ENCODE measurements at regions not wholly inside any gene's neighbourhood (a gene's known extent, or its start where the extent isn't known, plus 50 kb on each side); places are given as distances from the start of the nearest gene placed in this dataset.

GRCh38 chr14:96945721-96946120, 148.5 kb downstream of the VRK1 start:
- DNase-seq (ENCODE audit: low spot score) = no peak
- Mint-ChIP-seq H3K4me3 (ENCODE audit: unreplicated experiment) (no peak overlapping the region), H3K4me1 (ENCODE audit: unreplicated experiment) (no peaks in the 10 kb centered on the region), H3K27me3 (ENCODE audit: unreplicated experiment) (no peaks in the 10 kb centered on the region), H3K9me3 (ENCODE audit: unreplicated experiment) (no peaks in the 10 kb centered on the region), H3K36me3 (ENCODE audit: low read depth, unreplicated experiment) (no peaks in the 10 kb centered on the region), H3K27ac (ENCODE audit: unreplicated experiment) (no peak overlapping the region)
- TF ChIP-seq CTCF (IDR thresholded peaks at IDR 0.05; ENCODE audit: unreplicated experiment) = no peak

DNA sequence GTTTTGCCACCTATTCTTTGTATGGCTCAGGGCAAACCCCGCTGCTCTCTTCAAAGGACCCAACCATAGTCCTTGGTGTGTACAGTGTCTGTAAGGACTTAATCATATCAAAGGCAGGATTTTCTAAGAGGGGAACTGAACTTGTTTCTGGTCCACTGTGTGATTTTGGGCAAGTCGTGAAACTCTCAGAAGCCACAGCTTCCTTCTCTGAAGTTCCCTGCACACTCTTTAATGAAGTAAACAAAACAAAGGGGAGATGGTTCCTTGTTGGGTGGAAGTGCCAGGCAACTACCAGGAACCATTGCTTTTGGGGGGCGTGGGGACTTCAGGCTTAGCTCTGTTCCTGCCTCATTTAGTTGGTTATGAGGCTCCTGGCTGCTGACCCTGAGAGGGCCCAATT, 152.4 kb downstream of the VRK1 start:
- H3K4me1 Mint-ChIP-seq (ENCODE audit: unreplicated experiment) = no peaks in the 10 kb centered on the region
- no peaks in the 10 kb centered on the region for H3K9me3 Mint-ChIP-seq (ENCODE audit: unreplicated experiment)
- DNase-seq (ENCODE audit: low spot score) = no peak
- TF ChIP-seq CTCF (IDR thresholded peaks at IDR 0.05; ENCODE audit: unreplicated experiment) = no peak
- H3K4me3 Mint-ChIP-seq (ENCODE audit: unreplicated experiment) = no peak overlapping the region
- H3K36me3 Mint-ChIP-seq (ENCODE audit: low read depth, unreplicated experiment) = no peaks in the 10 kb centered on the region
- H3K27ac Mint-ChIP-seq (ENCODE audit: unreplicated experiment) = no peak overlapping the region
- peaks cover 1% of the 10 kb centered on the region for H3K27me3 Mint-ChIP-seq (ENCODE audit: unreplicated experiment)

DNA sequence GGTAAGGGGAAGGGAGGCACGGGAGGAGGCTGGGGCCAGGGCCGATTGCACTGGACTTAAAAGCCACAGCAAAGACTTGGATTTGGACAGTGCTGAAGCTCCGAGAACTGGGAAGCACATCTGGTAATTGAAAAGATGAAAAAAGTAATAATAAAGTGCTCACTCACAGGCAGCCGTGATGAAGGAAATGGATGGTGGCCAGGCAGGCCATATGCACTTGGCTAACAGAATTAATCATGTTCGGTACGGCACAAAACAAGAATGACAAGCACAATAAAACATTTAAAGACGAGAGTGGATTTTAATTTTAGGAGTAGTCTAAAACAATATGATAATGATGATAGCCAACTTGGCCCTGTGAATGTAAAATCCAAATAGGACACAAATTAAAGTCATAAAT, 154.3 kb downstream of the VRK1 start:
- H3K4me3 Mint-ChIP-seq (ENCODE audit: unreplicated experiment) = no peak overlapping the region
- H3K36me3 Mint-ChIP-seq (ENCODE audit: low read depth, unreplicated experiment) = no peaks in the 10 kb centered on the region
- no peak for TF ChIP-seq CTCF (IDR thresholded peaks at IDR 0.05; ENCODE audit: unreplicated experiment)
- H3K27ac Mint-ChIP-seq (ENCODE audit: unreplicated experiment) = no peak overlapping the region
- H3K4me1 Mint-ChIP-seq (ENCODE audit: unreplicated experiment) = no peaks in the 10 kb centered on the region
- no peaks in the 10 kb centered on the region for H3K9me3 Mint-ChIP-seq (ENCODE audit: unreplicated experiment)
- no peak for DNase-seq (ENCODE audit: low spot score)
- H3K27me3 Mint-ChIP-seq (ENCODE audit: unreplicated experiment) = peaks cover 1% of the 10 kb centered on the region

- TF ChIP-seq CTCF (IDR thresholded peaks at IDR 0.05; ENCODE audit: unreplicated experiment) = no peak
- Mint-ChIP-seq H3K4me1 (ENCODE audit: unreplicated experiment) (no peaks in the 10 kb centered on the region), H3K4me3 (ENCODE audit: unreplicated experiment) (no peak overlapping the region), H3K27me3 (ENCODE audit: unreplicated experiment) (peaks cover 1% of the 10 kb centered on the region), H3K36me3 (ENCODE audit: low read depth, unreplicated experiment) (no peaks in the 10 kb centered on the region), H3K27ac (ENCODE audit: unreplicated experiment) (no peak overlapping the region), H3K9me3 (ENCODE audit: unreplicated experiment) (no peaks in the 10 kb centered on the region)
- DNase-seq (ENCODE audit: low spot score) = no peak
Observed at GRCh38 chr14:96953087-96953874, 156.1 kb downstream of the VRK1 start.

DNA sequence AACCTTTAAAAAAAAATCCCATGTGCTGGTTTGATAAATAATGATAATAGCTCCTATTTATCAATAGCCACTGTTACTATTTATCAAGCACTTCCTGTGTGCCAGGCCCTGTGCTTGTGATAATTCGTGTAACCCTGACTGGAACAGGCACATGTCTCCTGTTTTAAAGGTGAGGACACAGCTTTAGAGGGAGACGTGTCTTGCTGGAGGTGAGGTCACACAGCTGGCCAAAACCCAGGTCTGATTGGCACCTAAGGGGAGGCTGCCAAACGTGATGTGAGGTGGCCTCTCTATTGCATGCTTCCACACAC, 156.6 kb downstream of the VRK1 start:
- DNase-seq (ENCODE audit: low spot score) = no peak
- Mint-ChIP-seq H3K27ac (ENCODE audit: unreplicated experiment) (no peak overlapping the region), H3K4me3 (ENCODE audit: unreplicated experiment) (no peak overlapping the region), H3K9me3 (ENCODE audit: unreplicated experiment) (no peaks in the 10 kb centered on the region), H3K36me3 (ENCODE audit: low read depth, unreplicated experiment) (no peaks in the 10 kb centered on the region), H3K4me1 (ENCODE audit: unreplicated experiment) (no peaks in the 10 kb centered on the region), H3K27me3 (ENCODE audit: unreplicated experiment) (peaks cover 1% of the 10 kb centered on the region)
- TF ChIP-seq CTCF (IDR thresholded peaks at IDR 0.05; ENCODE audit: unreplicated experiment) = no peak
